Ishikawa (cell line): ENCODE measurements at regions not wholly inside any gene's neighbourhood (a gene's known extent, or its start where the extent isn't known, plus 50 kb on each side); places are given as distances from the start of the nearest gene placed in this dataset.

Experiments used
- CEBPB ChIP-seq: IDR thresholded peaks from 2 replicates; pipeline ENCODE4 v1.6.1; 2012
- CREB1 ChIP-seq: IDR thresholded peaks from 2 replicates; pipeline ENCODE4 v1.6.1; 2012; ENCODE audit warnings: low read depth
- EGR1 ChIP-seq: IDR thresholded peaks from 2 replicates; pipeline ENCODE4 v1.6.1; 2012
- EP300 ChIP-seq: IDR thresholded peaks from 2 replicates; pipeline ENCODE4 v1.6.1; 2012; ENCODE audit warnings: borderline replicate concordance
- FOXM1 ChIP-seq: IDR thresholded peaks from 2 replicates; pipeline ENCODE4 v1.6.1; 2012; ENCODE audit warnings: low read depth, borderline replicate concordance
- NFIC ChIP-seq: IDR thresholded peaks from 2 replicates; pipeline ENCODE4 v1.6.1; 2012
- RAD21 ChIP-seq: IDR thresholded peaks from 2 replicates; pipeline ENCODE4 v1.6.1; 2012; ENCODE audit warnings: low read depth
- REST ChIP-seq: IDR thresholded peaks from 2 replicates; pipeline ENCODE4 v1.6.1; 2012; ENCODE audit warnings: low read depth, mild to moderate bottlenecking
- TAF1 ChIP-seq: IDR thresholded peaks from 2 replicates; pipeline ENCODE4 v1.6.1; 2012; ENCODE audit warnings: low read depth, mild to moderate bottlenecking
- TCF12 ChIP-seq: IDR thresholded peaks from 2 replicates; pipeline ENCODE4 v1.6.1; 2012; ENCODE audit warnings: low read depth
- TEAD4 ChIP-seq: IDR thresholded peaks from 2 replicates; pipeline ENCODE4 v1.6.1; 2012
- USF1 ChIP-seq: IDR thresholded peaks from 2 replicates; pipeline ENCODE4 v1.6.1; 2012
- YY1 ChIP-seq: IDR thresholded peaks from 2 replicates; pipeline ENCODE4 v1.6.1; 2012; ENCODE audit warnings: low read depth
- ZBTB7A ChIP-seq: IDR thresholded peaks from 2 replicates; pipeline ENCODE4 v1.6.1; 2012; ENCODE audit warnings: low read depth
- TF ChIP-seq, protein P1 (sequence below): IDR thresholded peaks from 2 replicates; pipeline ENCODE4 v1.6.1; 2012

DNA sequence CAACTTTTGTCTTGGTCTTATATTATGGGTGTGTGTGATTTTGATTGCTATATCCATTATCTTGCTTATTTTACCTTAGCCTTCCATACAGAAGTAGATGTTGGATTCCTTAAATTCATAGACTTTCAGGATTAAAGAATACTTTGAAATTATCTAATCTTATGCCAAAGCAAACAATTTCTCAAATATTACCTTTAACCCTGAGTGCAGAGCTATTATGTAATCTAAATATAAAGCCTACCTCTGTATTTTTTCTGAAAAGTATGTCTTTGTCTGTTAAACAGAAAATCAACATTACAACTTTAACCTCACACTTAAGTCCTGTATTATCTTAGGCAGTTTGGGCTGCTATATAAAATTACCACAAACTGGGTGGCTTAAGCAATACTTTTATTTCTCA, 782.5 kb downstream of the STIM2 start:
- TF ChIP-seq YY1 (no peak), EP300 (no peak), CEBPB (no peak), FOXM1 (no peak), RAD21 (no peak), REST (no peak), CREB1 (no peak), TEAD4 (no peak), TCF12 (no peak), ZBTB7A (no peak), EGR1 (no peak), USF1 (no peak), NFIC (no peak), TAF1 (no peak)
- TF ChIP-seq, protein P1, sequence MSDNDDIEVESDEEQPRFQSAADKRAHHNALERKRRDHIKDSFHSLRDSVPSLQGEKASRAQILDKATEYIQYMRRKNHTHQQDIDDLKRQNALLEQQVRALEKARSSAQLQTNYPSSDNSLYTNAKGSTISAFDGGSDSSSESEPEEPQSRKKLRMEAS = no peak

DNA sequence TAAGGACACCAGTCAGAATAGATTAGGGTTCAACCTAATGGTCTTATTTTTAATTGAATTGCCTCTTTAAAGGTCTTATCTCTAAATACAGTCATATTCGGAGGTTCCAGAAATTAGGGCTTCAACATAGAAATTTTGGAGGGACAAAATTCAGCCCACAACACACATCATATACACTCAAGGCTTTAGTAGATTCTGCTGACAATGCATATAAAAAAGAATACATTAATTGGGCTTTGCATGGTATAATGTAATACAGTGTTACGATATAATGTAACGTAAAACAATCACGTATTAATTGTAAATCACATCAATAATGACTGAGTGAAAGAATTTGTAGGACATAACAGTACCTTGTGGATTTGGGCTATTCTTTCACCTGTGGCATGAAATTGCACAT, 787.8 kb downstream of the STIM2 start:
- no peak for TF ChIP-seq REST
- TF ChIP-seq RAD21 = no peak

GRCh38 chr4:27662426-27662825, 801.8 kb downstream of the STIM2 start:
- TF ChIP-seq REST = no peak
- no peak for TF ChIP-seq FOXM1
- TF ChIP-seq CREB1 = no peak
- TF ChIP-seq NFIC = no peak
- no peak for TF ChIP-seq TCF12
- no peak for TF ChIP-seq ZBTB7A
- TF ChIP-seq USF1 = no peak
- no peak for TF ChIP-seq YY1
- TF ChIP-seq, protein P1 = no peak

GRCh38 chr4:27666943-27667342, 806.3 kb downstream of the STIM2 start:
- no peak for TF ChIP-seq RAD21
- TF ChIP-seq FOXM1 = no peak
- TF ChIP-seq EP300 = no peak
- TF ChIP-seq YY1 = no peak
- no peak for TF ChIP-seq TEAD4
- no peak for TF ChIP-seq USF1
- TF ChIP-seq, protein P1 = no peak

DNA sequence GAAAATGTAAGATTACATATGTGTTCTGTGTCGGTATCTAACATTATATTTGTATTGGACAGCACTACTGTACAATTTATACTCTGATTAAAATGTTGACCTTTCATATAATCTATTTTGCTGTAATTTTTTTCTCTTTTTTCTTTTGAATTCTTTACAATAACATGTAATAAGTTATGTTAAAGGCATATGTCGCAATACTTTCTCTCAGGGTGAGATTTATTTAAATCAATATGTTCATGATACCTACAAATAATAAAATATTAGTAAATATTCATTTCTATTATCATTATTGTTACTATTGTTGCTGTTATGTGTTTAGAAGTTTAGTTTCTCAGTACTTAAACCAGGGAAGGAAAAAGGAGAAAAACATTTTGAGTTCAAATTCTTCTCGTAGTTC, 807.4 kb downstream of the STIM2 start:
- TF ChIP-seq, protein P1 = no peak
- TF ChIP-seq CREB1 = no peak
- no peak for TF ChIP-seq ZBTB7A
- no peak for TF ChIP-seq REST
- TF ChIP-seq NFIC = no peak
- no peak for TF ChIP-seq FOXM1
- TF ChIP-seq RAD21 = no peak
